IPS DF 6.9 (cell line): ENCODE measurements at regions not wholly inside any gene's neighbourhood (a gene's known extent, or its start where the extent isn't known, plus 50 kb on each side); places are given as distances from the start of the nearest gene placed in this dataset.

Experiments used
- DNase-seq: peaks from one replicate; pipeline ENCODE4 v3.0.0-alpha.2; 2013; ENCODE audit warnings: low read depth, low spot score
- H3K27ac ChIP-seq: one replicate; pipeline ENCODE4 v1.5.1; 2013; ENCODE audit warnings: low read length, control low read depth
- H3K27me3 ChIP-seq: 2 replicates; pipeline ENCODE4 v1.6.1; 2013; ENCODE audit warnings: mild to moderate bottlenecking, low read length; ENCODE audit not compliant: control insufficient read depth, insufficient read depth
- H3K36me3 ChIP-seq: 2 replicates; pipeline ENCODE4 v1.6.1; 2013; ENCODE audit warnings: low read length; ENCODE audit not compliant: control insufficient read depth, insufficient read depth
- H3K4me1 ChIP-seq: 2 replicates; pipeline ENCODE4 v1.6.1; 2013; ENCODE audit warnings: low read length; ENCODE audit not compliant: control insufficient read depth, insufficient read depth
- H3K4me3 ChIP-seq: 2 replicates; pipeline ENCODE4 v1.5.1; 2013; ENCODE audit warnings: mild to moderate bottlenecking, low read length
- H3K9me3 ChIP-seq: 2 replicates; pipeline ENCODE4 v1.6.1; 2013; ENCODE audit warnings: low read length, inconsistent platforms; ENCODE audit not compliant: control insufficient read depth, insufficient read depth
- WGBS: extraction: QIAGEN DNeasy Blood & Tissue Kit; methylation state at CpG from one replicate; pipeline ENCODE4 v1.1.7; 2013; ENCODE audit warnings: mixed read lengths, missing lambda C conversion rate; ENCODE audit not compliant: insufficient read length, insufficient coverage; 5-methylcytosine and 5-hydroxymethylcytosine counted together

- DNase-seq, result no peak
- no CpG with 5 or more reads among the region's 4 CpGs for WGBS
- Histone ChIP-seq H3K4me3 (no peak overlapping the region), H3K9me3 (no peaks in the 10 kb centered on the region), H3K27me3 (no peaks in the 10 kb centered on the region), H3K4me1 (no peaks in the 10 kb centered on the region), H3K36me3 (no peaks in the 10 kb centered on the region), H3K27ac (no peak overlapping the region)
Measured at GRCh38 chr6:147119310-147119709, 84.9 kb upstream of the STXBP5 start.

DNA sequence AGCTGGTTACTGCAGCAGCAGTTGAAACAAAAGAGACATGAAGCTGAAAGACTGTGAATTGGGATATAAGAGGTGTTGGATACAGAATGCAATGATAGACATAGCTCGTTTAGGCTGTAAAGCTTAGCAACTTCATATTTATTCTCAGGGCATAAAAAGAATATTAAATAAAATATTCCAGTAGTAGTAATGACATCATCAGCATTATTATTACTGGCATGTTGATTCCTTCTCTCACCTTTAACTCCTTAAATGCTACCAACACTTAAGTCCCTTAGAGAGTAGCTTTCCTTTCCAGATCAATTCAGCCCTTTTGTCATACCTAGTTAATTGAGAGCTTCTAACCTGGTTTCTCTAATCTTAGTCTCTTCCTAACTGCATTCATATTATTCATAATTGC lies 81.4 kb upstream of the STXBP5 start:
- Histone ChIP-seq H3K27ac (no peak overlapping the region), H3K9me3 (no peaks in the 10 kb centered on the region), H3K36me3 (no peaks in the 10 kb centered on the region), H3K27me3 (no peaks in the 10 kb centered on the region), H3K4me3 (no peak overlapping the region), H3K4me1 (no peaks in the 10 kb centered on the region; the same call in 1 of the 2 replicates)
- no peak for DNase-seq
- WGBS, result no CpG with 5 or more reads among the region's 1 CpG

GRCh38 chr6:147126618-147127022 lies 77.6 kb upstream of the STXBP5 start:
- H3K27me3 ChIP-seq, result no peaks in the 10 kb centered on the region
- no peaks in the 10 kb centered on the region for H3K36me3 ChIP-seq
- WGBS, result no CpG with 5 or more reads among the region's 6 CpGs
- DNase-seq, result no peak
- no peaks in the 10 kb centered on the region for H3K9me3 ChIP-seq
- no peak overlapping the region for H3K4me3 ChIP-seq
- no peak overlapping the region for H3K27ac ChIP-seq
- no peaks in the 10 kb centered on the region; the same call in 1 of the 2 replicates for H3K4me1 ChIP-seq

DNA sequence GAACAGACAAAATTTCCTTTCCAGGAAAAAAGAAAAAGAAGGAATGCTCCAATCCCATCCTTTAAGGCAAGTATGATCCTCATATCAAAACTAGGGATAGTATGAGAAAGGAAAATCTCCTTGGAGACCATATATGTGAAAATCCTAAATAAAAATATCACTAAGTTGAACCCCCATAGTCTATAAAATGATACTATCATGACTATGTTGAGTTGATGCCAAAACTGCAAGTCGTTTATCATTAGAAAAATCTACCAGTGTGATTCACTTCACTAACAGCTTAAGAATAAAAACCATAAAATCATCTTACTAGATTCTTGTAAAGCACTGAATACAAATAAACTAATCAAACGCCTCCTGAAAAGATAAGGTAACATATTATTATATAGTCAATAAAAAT lies 76.6 kb upstream of the STXBP5 start:
- Histone ChIP-seq H3K9me3 (no peaks in the 10 kb centered on the region), H3K4me3 (no peak overlapping the region), H3K27ac (no peak overlapping the region), H3K4me1 (no peaks in the 10 kb centered on the region; the same call in 1 of the 2 replicates), H3K27me3 (no peaks in the 10 kb centered on the region), H3K36me3 (no peaks in the 10 kb centered on the region)
- DNase-seq, result no peak
- WGBS, result 100% methylated on average over 1 of the region's 2 CpGs

GRCh38 chr6:147128056-147128455 lies 76.2 kb upstream of the STXBP5 start:
- H3K9me3 ChIP-seq, result no peaks in the 10 kb centered on the region
- no peaks in the 10 kb centered on the region for H3K27me3 ChIP-seq
- no peaks in the 10 kb centered on the region; the same call in 1 of the 2 replicates for H3K4me1 ChIP-seq
- H3K4me3 ChIP-seq, result no peak overlapping the region
- no CpG with 5 or more reads among the region's 2 CpGs for WGBS
- H3K27ac ChIP-seq, result no peak overlapping the region
- DNase-seq, result no peak
- no peaks in the 10 kb centered on the region for H3K36me3 ChIP-seq

GRCh38 chr6:147131532-147132128 lies 72.6 kb upstream of the STXBP5 start:
- Histone ChIP-seq H3K4me1 (no peaks in the 10 kb centered on the region; the same call in 1 of the 2 replicates), H3K27ac (no peak overlapping the region), H3K36me3 (no peaks in the 10 kb centered on the region), H3K27me3 (no peaks in the 10 kb centered on the region), H3K4me3 (no peak overlapping the region), H3K9me3 (no peaks in the 10 kb centered on the region)
- DNase-seq, result no peak

- Histone ChIP-seq H3K36me3 (no peaks in the 10 kb centered on the region), H3K4me1 (no peaks in the 10 kb centered on the region; the same call in 1 of the 2 replicates), H3K27me3 (no peaks in the 10 kb centered on the region), H3K27ac (no peak overlapping the region), H3K4me3 (no peak overlapping the region), H3K9me3 (no peaks in the 10 kb centered on the region)
- DNase-seq, result no peak
- WGBS, result no CpG with 5 or more reads among the region's 3 CpGs
Measured at GRCh38 chr6:147132889-147133288, 71.3 kb upstream of the STXBP5 start.

DNA sequence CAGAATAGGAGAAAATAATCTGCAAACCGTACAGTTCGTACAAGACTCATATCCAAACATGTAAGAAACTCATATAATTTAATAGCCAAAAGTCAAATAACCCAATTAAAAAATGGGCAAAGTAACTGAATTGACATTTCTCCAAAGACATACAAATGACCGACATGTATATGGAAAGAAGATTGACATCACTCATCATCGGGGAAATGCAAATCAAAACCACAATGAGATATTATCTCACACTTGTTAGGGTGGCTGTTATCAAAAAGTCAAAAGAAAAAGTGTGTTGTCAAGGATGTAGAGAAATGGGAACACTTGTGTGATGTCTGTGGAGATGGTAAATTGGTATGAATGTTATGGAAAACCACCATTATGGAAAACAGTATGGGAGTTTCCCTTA lies 70.5 kb upstream of the STXBP5 start:
- no peak for DNase-seq
- Histone ChIP-seq H3K27me3 (no peaks in the 10 kb centered on the region), H3K9me3 (no peaks in the 10 kb centered on the region), H3K27ac (no peak overlapping the region), H3K4me1 (no peaks in the 10 kb centered on the region; the same call in 1 of the 2 replicates), H3K4me3 (no peak overlapping the region), H3K36me3 (no peaks in the 10 kb centered on the region)
- WGBS, result no CpG with 5 or more reads among the region's 4 CpGs

- DNase-seq, result no peak
- Histone ChIP-seq H3K9me3 (no peaks in the 10 kb centered on the region), H3K4me1 (no peaks in the 10 kb centered on the region; the same call in 1 of the 2 replicates), H3K27me3 (no peaks in the 10 kb centered on the region), H3K4me3 (no peak overlapping the region), H3K36me3 (no peaks in the 10 kb centered on the region), H3K27ac (no peak overlapping the region)
- WGBS, result no CpG with 5 or more reads among the region's 2 CpGs
Measured at GRCh38 chr6:147135211-147135681, 69.0 kb upstream of the STXBP5 start.

DNA sequence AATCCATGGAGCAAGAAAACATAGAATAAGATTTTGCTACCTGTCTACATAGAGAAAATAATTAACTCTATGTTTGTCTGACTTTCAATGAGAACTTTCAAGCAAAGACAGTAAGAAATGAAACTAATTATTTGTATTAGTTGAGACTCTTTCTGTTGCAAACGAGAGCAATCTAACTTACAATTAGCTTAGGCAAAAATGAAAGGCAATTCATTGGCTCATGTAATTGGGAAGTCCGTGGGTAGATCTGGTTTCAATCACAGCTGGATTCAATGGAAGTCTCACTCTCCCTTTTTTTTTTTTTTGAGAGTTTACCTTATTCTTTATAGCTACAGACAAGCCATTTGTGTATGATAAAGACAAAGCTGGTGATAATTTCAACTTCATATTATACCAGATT lies 68.2 kb upstream of the STXBP5 start:
- Histone ChIP-seq H3K27ac (no peak overlapping the region), H3K27me3 (no peaks in the 10 kb centered on the region), H3K9me3 (no peaks in the 10 kb centered on the region), H3K4me3 (no peak overlapping the region), H3K36me3 (no peaks in the 10 kb centered on the region), H3K4me1 (no peaks in the 10 kb centered on the region; the same call in 1 of the 2 replicates)
- no CpG with 5 or more reads among the region's 2 CpGs for WGBS
- no peak for DNase-seq

DNA sequence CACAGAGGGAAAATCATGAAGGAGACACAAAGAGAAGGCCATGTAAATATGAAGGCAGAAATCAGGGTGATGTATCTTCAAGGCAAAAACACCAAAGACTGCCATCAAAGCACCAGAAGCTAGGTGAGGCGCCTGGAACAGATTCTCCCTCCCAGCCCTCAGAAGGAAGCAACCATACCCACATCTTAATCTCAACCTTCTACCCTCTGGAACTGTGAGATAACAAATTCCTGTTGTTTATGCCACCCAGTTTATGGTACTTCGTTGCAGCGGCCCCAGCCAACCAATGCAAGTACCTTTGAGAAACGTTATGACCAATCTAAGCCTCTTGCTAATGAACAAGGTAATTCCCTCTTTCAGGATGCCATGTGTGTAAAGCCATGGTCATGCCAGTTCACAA lies 66.2 kb upstream of the STXBP5 start:
- no peaks in the 10 kb centered on the region; the same call in 1 of the 2 replicates for H3K4me1 ChIP-seq
- no peak for DNase-seq
- H3K36me3 ChIP-seq, result no peaks in the 10 kb centered on the region
- H3K27me3 ChIP-seq, result no peaks in the 10 kb centered on the region
- H3K9me3 ChIP-seq, result no peaks in the 10 kb centered on the region
- H3K27ac ChIP-seq, result no peak overlapping the region
- no CpG with 5 or more reads among the region's 4 CpGs for WGBS
- no peak overlapping the region for H3K4me3 ChIP-seq
